GM12878 (cell line): ENCODE measurements at regions not wholly inside any gene's neighbourhood (a gene's known extent, or its start where the extent isn't known, plus 50 kb on each side); places are given as distances from the start of the nearest gene placed in this dataset.

Experiments
- ATAC-seq: fragments of 200-7000 bp; cut with Tn5 transposase; 3 replicates; pipeline ENCODE4 v1.9.1; 2020; ENCODE audit warnings: mild to moderate bottlenecking, moderate library complexity
- BruUV-seq: library from RNA; stranded (reverse); fragments of 400-500 nt; replicated peaks from 2 replicates; lab custom pipeline; 2021; lab: Mats Ljungman, UMichigan
- CTCF ChIA-PET: fragments of 300-600 bp; sonication (Branson Sonifier 250); formaldehyde crosslinking; extraction: SDS; loops from one replicate; lab custom pipeline; 2021; ENCODE audit warnings: inconsistent platforms; lab: Yijun Ruan, JAX
- POLR2A ChIA-PET: fragments of 350-600 bp; formaldehyde crosslinking; extraction: SDS; loops from one replicate; lab custom pipeline; 2021; ENCODE audit warnings: inconsistent platforms; lab: Charles Lee
- RAD21 ChIA-PET: fragments of 300-600 bp; sonication (Branson Sonifier 250); formaldehyde crosslinking; loops from one replicate; lab custom pipeline; 2023; ENCODE audit warnings: antibody characterized with exemption; ENCODE audit not compliant: unreplicated experiment; lab: Charles Lee
- SMC1A ChIA-PET: fragments of 300-600 bp; sonication (Branson Sonifier 250); formaldehyde crosslinking; loops from one replicate; lab custom pipeline; 2023; ENCODE audit not compliant: unreplicated experiment, uncharacterized antibody; lab: Charles Lee
- DNase-seq: peaks from one replicate; pipeline ENCODE4 v3.0.0-alpha.2; 2011; ENCODE audit warnings: low read depth, low spot score
- FAIRE-seq: peaks from 3 replicates; lab custom pipeline; 2011; peaks lifted over from hg19 to GRCh38; lab: Jason Lieb, UNC
- H2AFZ ChIP-seq: 2 replicates; pipeline ENCODE4 v1.6.0; 2011; ENCODE audit warnings: low read depth, low read length, control low read depth; ENCODE audit not compliant: control insufficient read depth
- H3K27ac ChIP-seq: 2 replicates; pipeline ENCODE4 v1.5.1; 2011; ENCODE audit warnings: control low read depth; ENCODE audit not compliant: control insufficient read depth, insufficient read depth
- H3K27me3 ChIP-seq, 2 experiments: replicated peaks in 1 of 2; 2 replicates each; pipeline versions ENCODE4 v1.6.0 to v1.6.1; 2011; ENCODE audit warnings: low read length in 1 of 2; ENCODE audit not compliant: control insufficient read depth in 2 of 2, insufficient read depth in 2 of 2
- H3K36me3 ChIP-seq, 2 experiments: 2 replicates each; pipeline ENCODE4 v1.5.1; 2011; ENCODE audit warnings: low read length in 1 of 2; ENCODE audit not compliant: control insufficient read depth in 2 of 2, insufficient read depth in 2 of 2
- H3K4me1 ChIP-seq: 2 replicates; pipeline ENCODE4 v1.6.1; 2011; ENCODE audit warnings: mild to moderate bottlenecking, low read length, moderate library complexity, mixed read lengths; ENCODE audit not compliant: control insufficient read depth, insufficient read depth
- H3K4me2 ChIP-seq: 2 replicates; pipeline ENCODE4 v1.6.0; 2011; ENCODE audit warnings: control low read depth; ENCODE audit not compliant: control insufficient read depth, insufficient read depth
- H3K4me3 ChIP-seq: fragments of 200-600 bp; sonication (generic); 2 replicates; pipeline ENCODE4 v1.5.1; 2016
- H3K79me2 ChIP-seq: 2 replicates; pipeline ENCODE4 v1.6.0; 2011; ENCODE audit warnings: low read length; ENCODE audit not compliant: control insufficient read depth, insufficient read depth
- H3K9ac ChIP-seq: 2 replicates; pipeline ENCODE4 v1.8.0; 2011; ENCODE audit warnings: low read length, control low read depth, mixed read lengths; ENCODE audit not compliant: control insufficient read depth, insufficient read depth
- H3K9me3 ChIP-seq: replicated peaks from 3 replicates; pipeline ENCODE4 v1.5.1; 2011; ENCODE audit warnings: mild to moderate bottlenecking, low read length; ENCODE audit not compliant: control insufficient read depth, insufficient read depth
- H4K20me1 ChIP-seq: 2 replicates; pipeline ENCODE4 v1.6.0; 2011; ENCODE audit not compliant: control insufficient read depth, insufficient read depth
- BCL3 ChIP-seq: IDR thresholded peaks from 2 replicates; pipeline ENCODE4 v1.6.1; 2011; ENCODE audit warnings: borderline replicate concordance, low read depth, mild to moderate bottlenecking, moderate library complexity, low read length; ENCODE audit not compliant: insufficient read depth, poor library complexity, severe bottlenecking
- BCLAF1 ChIP-seq: fragments of 450-650 bp; IDR thresholded peaks from 2 replicates; pipeline ENCODE4 v1.6.1; 2017; ENCODE audit warnings: antibody characterized with exemption, mild to moderate bottlenecking, moderate library complexity
- E4F1 ChIP-seq: fragments of 450-650 bp; IDR thresholded peaks from 2 replicates; pipeline ENCODE4 v1.6.1; 2018; ENCODE audit warnings: borderline replicate concordance, mild to moderate bottlenecking; ENCODE audit not compliant: partially characterized antibody
- ESRRA ChIP-seq: IDR thresholded peaks from 2 replicates; pipeline ENCODE4 v1.6.1; 2012; ENCODE audit warnings: mild to moderate bottlenecking, low read length, improper control_type of control experiment
- GATAD2B ChIP-seq: fragments of 450-650 bp; conservative IDR thresholded peaks from 2 replicates; pipeline ENCODE4 v1.6.1; 2017; ENCODE audit warnings: low read depth, mild to moderate bottlenecking, moderate library complexity
- NFYA ChIP-seq: IDR thresholded peaks from 2 replicates; pipeline ENCODE4 v1.6.1; 2011; ENCODE audit warnings: low read depth, mild to moderate bottlenecking, low read length, improper control_type of control experiment, borderline replicate concordance
- WGBS: methylation state at CpG from one replicate; pipeline ENCODE4 v1.1.6; 2016; ENCODE audit warnings: low lambda C conversion rate; ENCODE audit not compliant: insufficient replicate concordance, insufficient coverage; ENCODE audit errors: missing lambda C conversion rate; 5-methylcytosine and 5-hydroxymethylcytosine counted together
- in situ Hi-C: fragments of 300-500 bp; cut with MboI; formaldehyde crosslinking; loops from 9 replicates; pipeline ENCODE4 v1.14.3; 2018; ENCODE audit warnings: mixed read lengths
- intact Hi-C: fragments of 100-400 bp; cut with micrococcal nuclease; formaldehyde crosslinking; loops from one replicate; pipeline ENCODE4 v1.14.2; 2022; ENCODE audit not compliant: unreplicated experiment

- intact Hi-C loops (no loop called here), in situ Hi-C loops (no loop called here)
- 36% methylated on average over 9 of the region's 9 CpGs for WGBS
- no peaks in the 10 kb centered on the region for H3K79me2 ChIP-seq
- TF ChIP-seq GATAD2B (no peak), ESRRA (no peak), BCLAF1 (no peak), NFYA (no peak), E4F1 (no peak), BCL3 (no peak)
- no peaks in the 10 kb centered on the region; the same call in none of the 2 replicates for H3K4me1 ChIP-seq
- ChIA-PET RAD21 (no interaction called here), SMC1A (no interaction called here), CTCF (no interaction called here), POLR2A (no interaction called here)
- no peaks in the 10 kb centered on the region for H3K27me3 ChIP-seq
- no peak overlapping the region for H3K4me3 ChIP-seq
- DNase-seq (no peak), FAIRE-seq (no peak), ATAC-seq (no peak)
- no peak overlapping the region for H3K4me2 ChIP-seq
- BruUV-seq, result no TSS peak
- no peaks in the 10 kb centered on the region for H4K20me1 ChIP-seq
- H3K9me3 ChIP-seq, result peaks cover 1% of the 10 kb centered on the region; the same call in 2 of the 3 replicates
- H2AFZ ChIP-seq, result no peak overlapping the region
- no peaks in the 10 kb centered on the region for H3K36me3 ChIP-seq
- H3K27ac ChIP-seq, result no peak overlapping the region
- no peak overlapping the region for H3K9ac ChIP-seq
Measured at GRCh38 chr6:170130771-170131241, 160.1 kb downstream of the DLL1 start.
